GM19468 (cell line): ENCODE measurements at regions not wholly inside any gene's neighbourhood (a gene's known extent, or its start where the extent isn't known, plus 50 kb on each side); places are given as distances from the start of the nearest gene placed in this dataset.

ENCODE experiments used
- ATAC-seq: cut with Tn5 transposase; IDR thresholded peaks from one replicate; pipeline ENCODE4 v1.9.1; 2021; ENCODE audit warnings: mild to moderate bottlenecking, moderate library complexity, moderate number of reproducible peaks; ENCODE audit not compliant: unreplicated experiment; ENCODE audit errors: extremely low read depth

GRCh38 chr5:33231935-33232334, 208.8 kb upstream of the TARS1 start:
- no peak for ATAC-seq

DNA sequence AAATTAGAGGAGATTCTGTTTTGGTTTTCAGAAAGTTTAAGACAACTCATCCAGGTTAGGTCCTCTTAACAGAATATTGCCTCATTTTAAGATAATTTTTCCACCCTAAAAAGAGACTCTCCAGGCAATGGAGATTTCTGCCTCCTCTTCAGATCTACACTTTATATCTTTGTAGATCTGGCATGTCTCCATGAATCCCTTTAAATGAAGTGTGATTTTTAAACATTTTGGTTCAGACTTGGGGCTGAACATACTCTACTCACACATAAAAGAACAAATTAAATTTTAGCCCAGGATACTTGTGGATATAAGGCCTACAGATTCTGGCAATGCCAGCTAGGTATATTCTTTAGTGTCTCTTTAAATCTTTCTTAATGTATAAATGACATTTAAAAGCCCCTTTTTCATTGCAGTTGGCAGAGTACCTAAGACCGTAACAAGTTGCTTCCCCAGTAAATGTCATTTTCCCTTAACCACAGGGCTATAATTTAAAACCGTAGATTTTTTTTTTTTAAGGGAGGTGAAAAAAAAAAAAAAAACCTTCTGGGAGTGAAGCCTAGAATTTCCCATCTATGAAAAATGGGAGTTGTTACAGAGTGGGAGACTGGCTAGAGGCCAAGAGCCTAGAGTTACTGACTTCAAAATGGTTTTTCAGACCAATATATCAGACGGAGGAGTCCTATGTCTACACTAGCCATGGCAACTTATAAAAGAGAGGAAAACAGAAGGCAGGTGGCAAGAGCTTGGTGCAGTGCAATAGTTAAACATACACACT, 207.8 kb upstream of the TARS1 start:
- no peak for ATAC-seq

GRCh38 chr5:33235304-33235703, 205.5 kb upstream of the TARS1 start:
- no peak for ATAC-seq

DNA sequence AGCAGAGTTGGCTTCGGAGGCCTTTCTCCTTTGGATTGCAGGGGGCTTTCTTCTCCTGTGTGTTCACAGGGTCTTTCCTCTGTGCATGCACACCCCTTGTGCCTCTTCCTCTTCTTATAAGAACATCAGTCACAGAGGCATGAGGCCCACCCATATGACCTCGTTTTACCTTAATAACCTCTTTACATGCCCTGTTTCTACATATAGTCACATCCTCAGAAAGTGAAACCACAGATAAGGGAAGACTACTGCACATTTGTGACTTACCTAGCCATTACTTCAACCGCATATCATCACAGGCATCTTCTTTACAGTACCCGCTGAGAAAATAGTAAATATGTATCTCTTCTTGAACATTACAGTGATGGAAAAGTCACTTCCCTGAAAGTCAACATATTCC, 204.9 kb upstream of the TARS1 start:
- peak; percentile 75 for ATAC-seq

DNA sequence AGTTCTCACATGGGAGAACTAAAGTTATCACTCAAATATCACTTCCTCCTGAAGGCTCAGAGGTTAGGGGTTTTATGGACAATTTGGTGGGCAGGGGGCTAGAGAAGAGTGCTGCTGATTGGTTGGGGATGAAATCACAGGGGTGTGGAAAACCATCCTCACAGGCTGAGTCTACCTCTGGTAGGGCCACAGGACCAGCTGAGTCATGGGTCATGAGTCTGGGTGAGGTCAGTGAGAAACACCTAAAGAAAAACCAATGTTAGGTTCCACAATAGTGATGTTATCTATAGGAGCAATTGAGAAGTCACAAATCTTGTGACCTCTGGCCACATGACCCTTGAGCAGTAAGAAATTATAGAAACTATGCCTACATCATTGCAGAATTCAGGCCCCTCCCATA, 203.3 kb upstream of the TARS1 start:
- no peak for ATAC-seq

DNA sequence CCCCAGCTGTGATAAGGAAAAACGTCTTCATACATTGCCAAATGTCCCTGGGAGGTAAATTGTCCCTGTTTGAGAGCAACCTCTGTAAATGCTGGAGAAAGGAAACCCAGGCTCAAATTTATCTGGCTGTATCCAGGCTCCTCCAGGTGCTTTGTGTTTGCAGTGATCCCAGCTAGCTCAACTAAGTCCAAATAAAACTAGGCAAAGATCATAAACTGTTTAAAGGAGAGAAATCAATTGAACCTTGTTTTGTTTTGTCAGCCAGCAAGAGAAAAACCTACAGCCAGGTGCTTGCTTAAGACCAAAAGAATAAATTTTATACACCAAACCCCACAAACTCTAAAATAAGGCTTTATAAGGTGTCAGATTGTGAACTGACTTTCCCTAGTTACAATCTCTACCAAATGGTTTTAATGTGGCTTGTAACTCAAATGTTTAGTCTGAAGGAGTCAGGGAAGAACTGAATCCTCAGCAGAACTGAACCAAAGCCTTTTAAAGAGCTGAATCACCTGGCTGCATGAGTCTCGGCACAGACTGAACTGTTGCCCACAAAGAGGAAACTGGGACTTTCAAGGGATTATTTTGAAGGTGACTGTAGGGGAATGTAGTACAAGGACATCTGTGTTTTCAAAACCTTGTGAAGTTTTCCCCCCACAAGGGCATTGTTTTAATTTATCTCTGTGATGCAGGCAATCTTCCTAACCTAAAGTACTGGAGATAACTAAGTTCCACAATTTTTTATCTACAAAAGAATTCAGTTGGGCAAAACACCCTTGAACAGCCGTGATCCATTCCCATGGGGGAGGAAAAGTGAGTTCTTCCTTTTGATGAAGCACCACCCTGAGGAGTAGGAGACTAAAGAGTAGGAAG, 201.7 kb upstream of the TARS1 start:
- no peak for ATAC-seq

- ATAC-seq = no peak
Measured at GRCh38 chr5:33240558-33240957, 200.2 kb upstream of the TARS1 start.

GRCh38 chr5:33241802-33242201, 199.0 kb upstream of the TARS1 start:
- ATAC-seq = no peak

DNA sequence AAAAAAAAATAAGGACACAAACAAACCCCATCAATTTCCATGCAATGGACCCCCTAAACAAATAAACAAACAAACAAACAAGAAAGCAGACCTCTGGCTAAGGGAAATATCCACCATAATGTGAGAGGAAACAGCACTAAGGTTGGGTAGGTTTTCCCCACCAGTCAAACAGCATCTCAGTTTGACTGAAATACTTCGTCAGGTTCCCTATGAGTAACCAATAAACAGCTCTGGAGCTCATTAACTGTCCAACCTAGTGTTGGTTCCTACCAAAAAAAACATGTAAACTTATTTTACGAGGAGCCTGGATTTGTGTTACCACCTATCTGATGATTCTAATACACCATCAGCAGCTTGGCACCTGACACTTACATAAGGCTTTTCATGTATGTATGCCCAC, 198.5 kb upstream of the TARS1 start:
- ATAC-seq = no peak

DNA sequence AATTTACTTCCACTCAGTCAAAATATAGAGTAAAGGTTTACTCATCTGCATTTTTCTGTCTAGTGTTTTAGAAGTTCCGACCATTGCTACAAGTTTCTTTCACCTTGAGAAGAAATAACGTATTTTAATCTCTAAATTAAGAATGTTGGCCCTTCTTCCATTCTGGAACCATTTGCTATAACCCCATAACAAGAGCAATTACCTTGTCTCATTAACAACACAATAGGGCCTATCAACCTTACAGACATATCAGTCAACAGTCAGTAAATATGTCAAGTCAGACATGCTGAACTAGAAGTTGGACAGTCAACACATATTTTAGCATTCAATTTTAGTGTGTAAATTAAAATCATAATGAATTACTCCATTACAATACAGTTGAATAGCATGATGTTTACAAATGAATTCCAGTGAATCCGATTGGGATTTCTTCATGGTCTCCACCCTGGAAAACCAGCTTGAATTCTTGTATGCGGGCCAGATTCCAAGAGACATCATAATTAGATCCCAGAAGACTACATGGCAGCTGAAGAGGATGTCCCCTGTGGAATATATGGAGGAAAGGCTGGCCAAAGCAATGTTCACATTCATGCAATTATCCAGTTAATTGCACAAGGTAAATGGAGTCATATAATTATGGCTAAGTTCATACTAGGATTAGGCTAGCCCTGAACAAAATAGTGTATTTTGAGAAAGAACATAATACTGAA, 196.2 kb upstream of the TARS1 start:
- ATAC-seq = no peak

GRCh38 chr5:33254579-33254978, 186.2 kb upstream of the TARS1 start:
- ATAC-seq = no peak

- no peak for ATAC-seq
Measured at GRCh38 chr5:33257807-33258429, 182.8 kb upstream of the TARS1 start.

GRCh38 chr5:33258553-33258952, 182.2 kb upstream of the TARS1 start:
- no peak for ATAC-seq

GRCh38 chr5:33260098-33260497, 180.7 kb upstream of the TARS1 start:
- no peak for ATAC-seq

- no peak for ATAC-seq
Measured at GRCh38 chr5:33261305-33261704, 179.5 kb upstream of the TARS1 start.

DNA sequence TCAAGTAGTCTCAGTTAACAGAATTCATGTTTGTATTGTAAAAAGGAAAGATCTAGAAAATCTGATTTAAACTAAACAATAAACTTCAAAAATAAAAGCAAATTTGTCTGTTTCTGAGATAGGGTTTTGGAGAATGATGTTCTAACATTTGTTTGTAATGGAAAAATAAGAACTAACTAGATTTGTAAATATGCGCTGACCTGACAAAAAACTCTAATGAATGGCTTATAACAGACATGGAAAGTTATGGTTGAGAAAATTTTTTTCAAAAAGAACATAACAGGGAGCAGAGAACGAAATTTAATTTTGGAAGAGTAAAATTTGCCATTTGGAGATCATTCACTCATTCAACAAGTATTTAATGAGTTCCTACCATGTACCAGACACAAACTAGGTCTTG, 179.0 kb upstream of the TARS1 start:
- no peak for ATAC-seq

GRCh38 chr5:33267801-33268200, 173.0 kb upstream of the TARS1 start:
- no peak for ATAC-seq

DNA sequence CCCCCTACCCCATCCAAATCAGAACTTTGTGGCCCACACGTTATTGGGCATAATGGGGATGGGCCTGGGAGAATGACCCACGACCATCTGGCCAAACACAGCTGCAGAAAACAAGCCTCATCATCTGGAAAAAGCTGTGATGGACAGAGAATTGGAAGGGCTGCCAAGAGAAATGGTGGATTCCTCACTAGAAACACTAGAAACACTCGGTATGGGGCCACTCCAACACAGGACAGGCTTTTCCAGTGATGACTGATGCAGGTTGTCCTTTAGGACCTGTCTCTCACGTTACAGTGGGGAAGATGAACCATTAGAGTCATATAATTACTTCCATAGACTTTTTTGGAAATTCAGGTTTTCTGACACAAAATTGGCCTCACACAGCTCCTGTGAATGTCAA, 172.4 kb upstream of the TARS1 start:
- ATAC-seq = no peak

DNA sequence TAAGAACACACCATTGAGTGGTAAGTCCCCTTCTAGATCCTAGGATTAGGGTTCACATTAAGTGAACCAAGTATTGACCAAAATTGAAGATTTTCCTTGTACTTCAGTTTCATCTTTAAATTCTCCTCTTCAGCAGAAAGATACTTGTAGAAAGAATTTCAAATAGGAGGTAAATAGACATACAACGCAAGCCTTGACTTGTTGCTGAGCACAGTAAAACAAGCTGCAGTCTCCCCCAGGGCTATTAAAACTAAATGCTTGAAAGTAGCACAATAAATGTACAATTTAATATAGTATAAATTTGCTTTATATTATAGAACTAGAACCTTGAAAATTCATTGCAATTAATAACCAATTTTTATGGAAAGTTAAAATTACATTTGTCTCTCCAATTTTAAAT, 170.1 kb upstream of the TARS1 start:
- no peak for ATAC-seq

- no peak for ATAC-seq
Measured at GRCh38 chr5:33271606-33272005, 169.2 kb upstream of the TARS1 start.

DNA sequence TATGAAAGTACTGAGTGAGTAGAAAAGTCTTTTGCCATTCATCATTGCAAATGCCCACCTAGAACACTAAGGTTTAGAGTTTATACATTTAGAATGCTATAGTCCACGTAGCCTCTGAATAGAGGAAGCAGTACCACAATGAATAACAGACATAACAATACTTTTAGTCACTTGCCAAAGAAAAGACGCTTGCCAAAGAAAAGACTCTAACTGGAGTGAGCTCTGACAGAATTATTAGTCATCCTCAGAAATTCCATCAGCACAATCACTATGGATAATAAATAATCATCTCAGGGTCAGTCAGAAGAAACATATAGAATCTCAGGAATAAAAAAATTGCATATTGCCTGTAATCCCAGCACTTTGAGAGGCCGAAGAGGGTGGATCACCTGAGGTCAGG, 168.5 kb upstream of the TARS1 start:
- no peak for ATAC-seq
